ENCODE measurements at regions not wholly inside any gene's neighbourhood (a gene's known extent, or its start where the extent isn't known, plus 50 kb on each side); places are given as distances from the start of the nearest gene placed in this dataset.

DNA sequence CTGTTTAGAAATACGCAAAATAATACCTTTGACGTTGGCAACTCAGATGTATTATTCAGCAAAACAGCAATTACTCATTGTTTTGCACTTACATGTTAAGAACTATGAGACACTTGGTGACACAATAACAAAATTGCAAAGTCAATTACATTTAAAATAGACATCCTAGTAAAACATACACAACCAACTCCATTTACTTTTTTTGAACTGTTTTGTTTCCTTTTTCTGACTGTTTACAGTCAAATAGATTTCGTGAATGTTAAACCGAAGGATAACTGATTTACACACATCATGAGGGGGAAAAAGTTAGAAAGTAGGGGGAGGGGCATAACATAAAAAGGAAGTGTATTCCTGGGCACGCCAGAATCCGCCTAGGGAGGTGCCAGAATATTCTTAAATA is 220.1 kb downstream of the MEF2C start:
- TF ChIP-seq CTCF (IDR thresholded peaks at IDR 0.05) (no peak), EP300 (IDR thresholded peaks at IDR 0.05) (no peak)

Measured in sigmoid colon (tissue), 4 donors.